ENCODE measurements at regions not wholly inside any gene's neighbourhood (a gene's known extent, or its start where the extent isn't known, plus 50 kb on each side); places are given as distances from the start of the nearest gene placed in this dataset.

DNA sequence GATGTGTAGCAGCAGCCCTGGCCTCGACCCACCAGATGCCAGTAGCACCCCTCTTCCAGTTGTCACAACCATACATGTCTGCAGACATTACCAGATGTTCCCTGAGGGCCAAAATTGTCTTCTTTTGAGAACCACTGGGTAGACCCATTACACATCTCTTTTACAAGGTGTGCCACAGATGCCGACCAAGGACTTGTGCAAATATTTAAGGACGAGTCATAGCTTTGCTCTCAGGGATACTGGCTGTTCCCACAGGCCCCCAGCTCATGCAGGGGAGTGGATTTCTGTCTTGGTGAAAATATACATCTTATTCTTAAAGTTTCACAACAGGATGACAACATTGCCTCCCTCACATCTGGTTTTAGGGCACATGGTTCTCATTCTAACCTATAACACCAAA, 59.4 kb upstream of the ZBTB18 start:
- Histone ChIP-seq H3K79me2 (ENCODE audit: insufficient read depth, low read length) (no peaks in the 10 kb centered on the region), H4K91ac (ENCODE audit: insufficient read length, low read depth, low read length) (no peak overlapping the region), H3K4me2 (ENCODE audit: insufficient read depth, insufficient read length, low read length) (no peak overlapping the region), H3T11ph (ENCODE audit: low read length) (no peak overlapping the region), H3K9me3 (ENCODE audit: control insufficient read depth, low read depth, low read length) (no peaks in the 10 kb centered on the region), H3K4ac (ENCODE audit: low read depth, low read length) (no peak overlapping the region), H3K27me3 (ENCODE audit: insufficient read depth, low read length) (no peaks in the 10 kb centered on the region), H2AK5ac (ENCODE audit: insufficient read length, low read length) (no peak overlapping the region), H3K14ac (ENCODE audit: insufficient read depth, low read length) (no peak overlapping the region), H2BK5ac (ENCODE audit: insufficient read length, low read length) (no peak overlapping the region), H2AFZ (ENCODE audit: low read length) (no peak overlapping the region), H3K79me1 (ENCODE audit: insufficient read depth, low read depth, low read length, poor library complexity, severe bottlenecking) (no peaks in the 10 kb centered on the region), H3K18ac (ENCODE audit: insufficient read length, low read depth, low read length) (no peak overlapping the region), H2BK120ac (ENCODE audit: low read depth, low read length, poor library complexity, severe bottlenecking) (no peak overlapping the region), H4K20me1 (ENCODE audit: control insufficient read depth, insufficient read depth, insufficient read length) (no peaks in the 10 kb centered on the region), H3K9ac (ENCODE audit: extremely low read depth, insufficient read length, low read length) (no peak overlapping the region), H2BK12ac (ENCODE audit: insufficient read length, low read depth, low read length) (no peak overlapping the region), H3K4me1 (ENCODE audit: insufficient read depth, low read length) (no peaks in the 10 kb centered on the region), H3K23ac (ENCODE audit: insufficient read length, low read depth, low read length) (no peak overlapping the region), H2BK15ac (ENCODE audit: low read depth, low read length) (no peak overlapping the region), H4K5ac (ENCODE audit: insufficient read length, low read depth, low read length) (no peak overlapping the region), H2BK20ac (ENCODE audit: low read depth, low read length, poor library complexity, severe bottlenecking) (no peak overlapping the region), H3K56ac (ENCODE audit: insufficient read length, low read depth, low read length) (no peak overlapping the region), H3K23me2 (ENCODE audit: insufficient read length, low read depth, low read length, poor library complexity, severe bottlenecking) (no peaks in the 10 kb centered on the region), H4K8ac (replicated peaks; ENCODE audit: insufficient read length, low read depth, low read length) (no peak overlapping the region), H3K27ac (ENCODE audit: insufficient read length, low read depth, low read length) (no peak overlapping the region)
- peaks cover 17 to 19% of the 10 kb centered on the region in 2 experiments for H3K9me3 Mint-ChIP-seq
- DNase-seq = no peak
- H3K4me3 Mint-ChIP-seq = no peak overlapping the region
- WGBS (ENCODE audit: extremely low coverage, insufficient read length, low lambda C conversion rate) = no CpG with 5 or more reads among the region's 3 CpGs
- peaks cover 4% of the 10 kb centered on the region in 2 experiments for H3K4me1 Mint-ChIP-seq
- no peaks in the 10 kb centered on the region for H3K27me3 Mint-ChIP-seq (ENCODE audit: low read depth)
- TF ChIP-seq CTCF (conservative IDR thresholded peaks at IDR 0.05) = no peak
- H3K36me3 Mint-ChIP-seq (ENCODE audit: insufficient read depth in 1 of 3, low read depth in 3 of 3) = peaks cover 3 to 23% (median 8%) of the 10 kb centered on the region in 3 experiments
- H3K27ac Mint-ChIP-seq = no peak overlapping the region

All from H9 (cell line).